ENCODE measurements at regions not wholly inside any gene's neighbourhood (a gene's known extent, or its start where the extent isn't known, plus 50 kb on each side); places are given as distances from the start of the nearest gene placed in this dataset.

- no peak for TF ChIP-seq POLR2A (IDR thresholded peaks at IDR 0.05; ENCODE audit: low read depth, low read length)
- no peak for TF ChIP-seq TAF1 (IDR thresholded peaks at IDR 0.05; ENCODE audit: borderline replicate concordance, low read depth, low read length)
- TF ChIP-seq POLR2AphosphoS5 (IDR thresholded peaks at IDR 0.05; ENCODE audit: low read depth, low read length): no peak
Observed at GRCh38 chr21:35448876-35449599, 399.9 kb upstream of the RUNX1 start.

Data from GM12892 (cell line).